HG03135 (cell line): ENCODE measurements at regions not wholly inside any gene's neighbourhood (a gene's known extent, or its start where the extent isn't known, plus 50 kb on each side); places are given as distances from the start of the nearest gene placed in this dataset.

Experiments
- ATAC-seq: cut with Tn5 transposase; IDR thresholded peaks from one replicate; pipeline ENCODE4 v1.9.1; 2021; ENCODE audit warnings: mild to moderate bottlenecking, moderate library complexity; ENCODE audit not compliant: unreplicated experiment

DNA sequence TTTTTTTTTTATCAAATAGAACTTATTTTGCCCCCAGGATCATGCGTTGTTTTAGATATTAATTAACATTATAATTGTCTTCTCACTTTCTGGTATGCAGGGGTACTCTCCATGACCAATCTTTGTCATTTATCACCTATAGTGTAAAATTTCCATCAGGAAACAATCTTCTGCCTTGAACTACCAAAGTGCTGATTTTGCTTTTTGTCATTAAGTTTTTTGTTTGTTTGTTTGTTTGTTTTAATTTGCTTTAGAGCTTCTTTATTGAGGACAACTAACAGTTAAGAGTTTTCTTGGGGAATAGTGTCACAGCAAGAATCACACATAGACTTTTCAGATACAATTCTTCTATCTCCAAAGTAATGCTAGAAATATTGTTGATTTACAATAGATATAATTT lies 171.2 kb upstream of the PRPS1L1 start:
- ATAC-seq: no peak

DNA sequence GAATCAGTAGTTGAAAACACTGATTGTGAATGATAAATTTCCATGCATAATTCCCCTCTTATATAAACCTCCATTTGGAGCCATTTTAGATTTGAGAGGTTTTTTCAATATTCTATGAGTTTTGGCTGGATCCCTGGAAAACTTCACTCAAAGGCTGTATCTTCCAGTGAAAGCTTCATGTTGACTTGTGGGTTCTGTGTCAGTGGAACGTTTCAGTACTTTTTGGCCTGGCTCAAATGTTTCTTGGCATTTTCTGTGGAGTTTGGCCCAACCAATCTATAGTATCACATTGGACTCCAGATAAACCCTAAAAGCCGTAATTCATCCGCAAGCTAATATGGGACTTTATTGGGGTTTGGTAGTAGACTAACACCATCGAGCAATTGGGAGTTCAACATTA lies 172.6 kb upstream of the PRPS1L1 start:
- no peak for ATAC-seq

DNA sequence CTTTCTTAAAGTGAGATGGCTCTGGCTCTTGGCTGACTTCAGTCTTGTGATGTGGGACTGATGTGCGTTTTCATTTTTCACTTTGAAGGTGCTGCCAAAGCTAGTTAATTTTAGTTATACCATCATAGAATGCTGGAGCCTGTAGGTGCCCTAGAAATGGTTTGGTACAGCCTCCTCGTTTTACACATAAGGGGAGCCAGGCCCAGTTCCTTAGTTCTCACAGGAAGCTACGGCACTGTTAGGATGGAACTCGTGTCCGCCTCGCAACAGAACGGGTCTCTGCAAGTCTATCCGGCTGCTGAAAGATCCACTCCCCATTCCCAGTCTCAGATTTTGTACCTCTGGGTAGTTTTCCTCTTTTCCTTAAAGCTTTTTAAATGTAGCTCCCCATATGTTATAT lies 173.2 kb upstream of the PRPS1L1 start:
- no peak for ATAC-seq

DNA sequence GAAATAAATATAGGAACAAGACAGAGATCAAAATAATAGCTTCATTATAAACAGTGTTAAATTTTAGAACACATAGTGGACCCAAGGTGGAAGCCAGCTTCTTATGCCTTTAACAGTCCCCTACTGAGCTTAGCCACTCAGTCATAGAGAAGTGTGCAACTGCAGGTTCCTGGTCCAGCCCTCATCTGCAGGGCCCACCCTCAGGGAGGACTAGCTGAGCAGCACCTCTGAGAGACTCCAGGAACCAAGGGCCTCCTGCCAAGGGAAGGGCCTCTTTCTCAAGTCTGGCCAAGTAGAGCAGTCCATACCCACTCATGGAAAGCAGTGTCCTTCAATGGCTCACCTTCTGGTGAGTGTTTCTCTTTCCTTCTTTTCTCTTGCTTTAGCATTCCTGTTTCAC lies 173.7 kb upstream of the PRPS1L1 start:
- ATAC-seq: no peak

DNA sequence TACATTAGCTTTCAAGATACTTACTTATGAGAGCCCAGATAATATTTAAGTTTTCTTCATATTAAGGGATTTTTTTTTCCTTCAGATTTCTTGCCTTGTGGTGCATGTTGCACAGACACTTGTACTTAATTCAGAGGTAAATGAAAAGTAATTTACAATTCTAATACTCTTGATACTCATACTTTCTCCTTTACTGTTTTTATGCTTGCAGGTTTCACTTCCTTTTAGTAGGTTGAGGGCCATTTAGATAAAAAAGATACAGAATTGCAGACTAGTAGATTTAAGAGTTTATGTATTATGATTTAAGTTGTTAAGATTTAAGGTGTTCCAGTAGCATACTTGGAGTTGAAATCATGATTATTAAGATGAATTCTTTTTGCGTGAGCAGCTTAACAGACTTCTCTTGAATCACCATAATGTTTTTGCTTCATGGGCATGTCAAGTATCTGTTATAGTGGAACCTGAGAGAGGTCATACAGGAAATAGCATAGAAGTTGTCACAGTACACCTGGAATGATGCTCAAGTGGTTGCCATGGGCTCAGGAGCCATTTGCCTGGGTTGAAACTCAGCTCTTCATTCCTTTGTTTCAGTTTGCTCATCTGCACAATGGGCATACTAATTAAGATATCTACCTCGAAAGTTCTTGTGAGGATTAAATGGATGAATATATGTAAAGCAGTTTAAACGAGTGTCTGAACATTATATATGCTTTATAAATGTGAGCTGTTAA lies 174.8 kb upstream of the PRPS1L1 start:
- peak; percentile 72 for ATAC-seq

DNA sequence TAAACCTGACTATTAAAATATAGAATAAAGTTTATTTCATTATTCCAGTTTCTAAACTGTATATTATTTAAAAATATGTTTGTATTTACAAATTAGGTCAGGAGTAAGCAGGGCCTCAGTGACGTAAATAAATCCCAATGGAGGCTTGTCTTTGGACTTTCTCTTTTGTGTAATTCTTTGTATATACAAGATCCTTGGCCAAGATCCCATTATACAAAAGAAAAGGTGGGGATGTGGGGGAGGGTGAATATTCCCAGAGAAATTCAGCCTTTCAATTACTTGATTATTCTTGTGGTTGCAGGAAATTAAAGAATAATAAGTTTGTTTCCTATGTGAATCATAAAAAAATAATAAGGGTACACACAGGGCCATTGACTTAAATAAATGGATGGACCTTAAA lies 178.7 kb upstream of the PRPS1L1 start:
- ATAC-seq: no peak

DNA sequence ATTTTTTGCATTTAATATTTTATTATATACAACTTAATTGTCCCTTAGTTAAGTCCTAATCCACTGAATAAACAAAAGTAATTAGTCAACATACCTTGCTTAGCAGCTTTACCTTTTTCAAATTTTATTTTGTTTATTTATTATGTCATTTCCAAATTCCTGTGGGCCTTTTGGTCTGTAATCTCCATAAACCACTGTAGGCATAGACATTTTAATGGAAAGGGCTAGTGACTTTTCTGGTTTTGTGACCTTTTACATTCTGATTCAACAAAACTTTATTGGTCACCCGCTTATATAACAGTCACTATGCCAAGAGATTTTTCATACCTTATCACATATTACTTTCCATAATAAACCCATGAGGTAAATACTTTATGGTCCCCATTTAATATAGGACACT lies 181.3 kb upstream of the PRPS1L1 start:
- no peak for ATAC-seq

DNA sequence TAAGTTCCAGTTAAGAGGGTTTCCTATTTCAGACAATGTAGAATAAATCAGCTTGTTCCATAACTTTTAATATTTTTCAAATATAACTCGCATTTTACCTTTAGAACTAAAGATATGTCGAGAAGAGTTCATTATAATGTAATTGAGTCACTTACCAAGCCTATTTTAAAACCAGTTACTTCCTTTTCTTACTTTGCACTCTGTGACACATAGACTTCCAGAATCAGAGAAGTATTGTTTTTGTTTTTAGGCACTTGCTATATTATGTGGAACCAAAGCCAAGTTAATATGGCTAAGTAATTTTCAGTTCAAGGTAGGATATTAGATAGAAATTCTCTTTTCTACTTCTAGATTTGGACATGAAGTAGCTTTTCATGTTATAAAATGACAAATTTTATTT lies 182.7 kb upstream of the PRPS1L1 start:
- no peak for ATAC-seq

DNA sequence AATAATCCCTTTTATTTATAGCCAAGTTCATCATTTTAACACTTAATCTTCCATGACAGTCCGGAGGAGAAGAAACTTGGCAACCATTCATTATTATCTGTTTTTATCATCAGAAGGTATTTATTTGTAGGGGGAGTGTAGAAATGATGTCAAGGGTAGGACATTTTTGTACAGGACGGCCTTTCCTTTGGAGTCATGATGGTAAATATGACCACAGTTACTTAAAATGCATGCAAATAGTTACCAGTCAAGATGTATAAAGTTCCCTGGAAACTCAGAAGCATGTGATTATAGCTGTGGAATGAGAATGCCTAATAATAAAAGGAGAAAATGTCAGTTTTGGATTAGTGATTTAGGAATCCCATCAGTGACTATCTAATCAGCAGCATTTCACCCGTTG lies 183.1 kb upstream of the PRPS1L1 start:
- no peak for ATAC-seq

DNA sequence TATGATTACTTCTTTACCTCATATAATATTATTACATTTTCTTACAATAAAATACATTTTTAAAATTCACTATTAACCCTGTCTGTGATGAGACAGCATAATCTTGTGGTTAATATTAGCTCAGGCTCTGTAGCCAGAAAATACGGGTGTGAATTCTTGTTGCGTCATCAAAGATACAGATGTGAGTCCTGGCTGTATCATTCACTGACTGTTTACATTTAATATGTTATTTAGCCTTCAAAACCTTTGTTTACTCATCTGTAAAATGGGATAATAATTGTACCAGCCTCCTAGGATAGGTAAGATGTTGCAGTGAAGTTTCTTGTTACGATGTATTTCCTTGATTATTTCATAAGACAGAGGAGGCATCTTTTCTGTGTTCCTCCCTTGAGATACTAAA lies 184.7 kb upstream of the PRPS1L1 start:
- no peak for ATAC-seq

DNA sequence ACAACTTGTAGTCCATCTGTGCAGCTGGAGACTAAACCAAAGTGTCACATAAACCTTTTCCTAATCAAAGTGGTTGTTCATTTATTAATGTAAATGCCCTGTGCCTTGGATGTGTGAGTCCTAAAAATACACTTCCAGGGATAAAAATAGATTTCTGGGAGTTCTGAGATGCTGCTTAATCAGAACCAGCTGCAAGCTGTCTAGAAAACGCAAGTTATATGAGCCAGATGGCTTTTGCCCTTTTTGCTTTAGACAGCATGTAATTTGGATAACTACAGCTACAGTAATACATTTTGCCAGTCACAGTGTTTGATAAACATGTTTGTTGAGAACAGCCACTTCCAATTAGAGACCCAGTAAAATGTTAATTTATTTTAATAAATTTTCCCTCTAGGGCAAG lies 185.1 kb upstream of the PRPS1L1 start:
- ATAC-seq: no peak

DNA sequence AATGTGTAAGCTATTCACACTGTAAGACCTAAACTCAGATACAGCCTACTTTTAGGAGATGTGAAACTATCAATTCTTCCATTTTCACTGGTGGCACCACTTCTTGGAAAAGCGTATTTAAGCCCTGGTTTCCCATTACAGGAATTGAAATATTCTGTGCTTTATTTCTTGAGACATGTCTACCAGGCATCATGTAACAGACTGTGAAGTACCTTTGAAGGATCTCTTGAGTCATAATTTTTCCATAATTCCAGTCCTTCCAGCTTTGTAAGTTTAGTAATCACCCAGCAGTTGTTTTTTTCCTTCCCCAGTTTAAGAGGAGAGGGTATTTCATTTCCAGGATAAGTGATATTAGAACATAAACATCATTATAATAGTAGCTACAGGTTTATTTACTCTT lies 186.0 kb upstream of the PRPS1L1 start:
- no peak for ATAC-seq

DNA sequence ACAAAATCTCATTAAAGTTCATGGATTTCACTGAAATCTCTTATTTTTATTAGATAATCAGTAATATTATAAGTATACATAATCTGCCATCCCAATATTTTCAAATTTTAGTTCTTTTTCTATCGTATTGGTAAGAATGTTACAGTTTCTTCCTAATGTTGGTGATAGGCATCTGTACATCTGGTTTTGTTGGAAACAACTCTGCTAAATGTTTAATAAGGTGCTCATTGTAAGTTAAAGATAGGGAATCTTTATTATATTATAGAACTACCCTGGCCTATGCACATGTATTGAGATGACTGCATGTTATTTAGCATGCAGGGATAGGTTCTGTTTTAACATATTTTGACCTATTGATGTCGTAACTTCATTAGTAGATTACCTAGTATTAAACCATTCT lies 188.6 kb upstream of the PRPS1L1 start:
- no peak for ATAC-seq

DNA sequence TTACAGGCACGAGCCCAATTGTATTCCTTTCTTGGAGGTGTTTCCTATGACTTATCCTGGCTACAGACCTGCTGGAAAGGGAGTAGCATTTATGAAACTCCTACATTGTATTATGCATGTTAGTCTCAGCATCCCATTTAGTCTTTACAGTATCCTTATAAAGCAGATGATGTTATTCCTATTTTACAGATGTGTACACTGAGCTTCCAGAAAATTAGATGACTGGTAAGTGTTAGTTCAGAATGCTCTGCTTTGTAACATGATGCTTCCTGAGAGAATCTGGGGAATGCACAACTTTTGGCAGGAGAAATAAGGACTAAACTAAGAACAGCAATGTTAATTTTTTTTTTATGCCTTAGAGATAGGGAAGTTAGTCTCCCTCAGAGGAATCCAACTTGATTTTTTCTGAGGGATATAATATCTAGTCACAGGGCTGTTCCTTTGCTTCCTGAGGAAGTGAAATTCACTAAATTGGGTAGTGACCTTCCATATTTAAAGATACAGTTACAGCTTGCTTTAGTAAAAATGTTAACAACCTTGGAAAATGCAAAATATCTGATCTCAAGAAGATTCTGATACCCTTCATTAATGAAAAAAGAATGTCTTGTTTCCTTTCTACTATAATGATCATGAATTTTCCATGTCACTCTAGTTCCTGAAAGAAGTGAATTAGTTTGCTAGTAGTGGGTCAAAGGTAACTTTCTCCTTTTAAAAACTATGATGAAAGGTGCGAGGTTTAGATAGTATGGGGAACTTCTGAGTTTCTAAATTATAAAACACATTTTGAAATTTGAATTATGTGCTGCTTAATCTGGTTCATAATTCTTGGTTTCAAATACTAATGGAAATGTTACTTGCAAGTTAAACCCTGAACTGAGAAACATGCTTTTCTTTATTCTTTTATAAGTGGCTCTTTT lies 194.0 kb upstream of the PRPS1L1 start:
- no peak for ATAC-seq

DNA sequence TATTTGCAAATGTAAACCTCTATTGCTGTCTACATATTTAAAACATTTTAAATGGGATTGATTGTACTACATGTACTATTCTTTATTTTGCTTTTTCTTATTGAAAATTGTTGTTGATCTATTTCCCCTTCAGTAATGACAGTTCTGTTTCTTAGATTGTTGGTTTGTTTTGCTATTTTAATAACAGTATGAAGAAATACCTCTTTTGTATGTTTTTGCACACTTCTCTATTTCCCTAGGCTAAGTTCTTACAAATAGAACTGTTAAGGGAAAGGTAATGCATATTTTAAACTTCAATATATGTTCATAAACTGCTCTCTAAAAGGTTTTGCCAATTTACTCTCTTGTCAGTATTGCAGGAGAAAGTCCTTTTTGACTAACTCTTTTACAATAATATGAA lies 195.0 kb upstream of the PRPS1L1 start:
- no peak for ATAC-seq

DNA sequence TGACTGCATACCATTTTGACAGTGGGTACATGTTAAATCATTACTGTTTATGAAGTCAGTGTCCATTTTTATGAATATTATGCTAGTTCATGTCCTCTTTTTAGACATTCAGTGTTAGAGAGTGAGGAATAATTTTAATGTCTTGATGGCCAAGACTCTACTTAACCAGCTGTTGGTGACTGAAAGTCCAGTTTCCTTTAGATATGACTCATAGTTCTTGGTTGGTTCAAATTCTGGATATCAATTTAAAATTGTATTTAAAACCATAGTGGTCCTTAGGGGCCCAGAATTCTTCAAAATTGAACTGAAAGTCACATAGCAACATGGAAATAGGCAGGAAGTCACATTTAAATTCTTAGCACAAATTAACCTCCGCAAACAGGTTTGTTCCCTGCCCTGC lies 196.5 kb upstream of the PRPS1L1 start:
- no peak for ATAC-seq

DNA sequence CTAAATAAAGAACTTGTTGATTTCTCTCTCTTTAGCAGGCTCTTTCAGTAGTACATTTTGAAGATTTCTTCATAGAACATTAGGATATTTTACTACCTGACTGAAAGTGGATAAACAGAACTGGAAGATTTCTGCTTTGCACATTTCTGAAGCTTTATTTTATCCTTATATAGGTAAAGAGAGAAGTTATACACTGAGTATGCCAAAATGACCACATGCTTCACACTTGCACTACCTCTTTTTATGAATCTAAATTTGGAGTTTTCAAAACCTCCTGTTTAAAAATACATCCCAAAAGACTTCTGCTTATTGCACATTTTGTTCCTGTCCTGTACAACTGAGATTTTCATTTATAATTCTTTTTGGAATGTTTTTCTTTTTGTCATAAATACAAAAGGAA lies 197.4 kb upstream of the PRPS1L1 start:
- ATAC-seq: no peak

DNA sequence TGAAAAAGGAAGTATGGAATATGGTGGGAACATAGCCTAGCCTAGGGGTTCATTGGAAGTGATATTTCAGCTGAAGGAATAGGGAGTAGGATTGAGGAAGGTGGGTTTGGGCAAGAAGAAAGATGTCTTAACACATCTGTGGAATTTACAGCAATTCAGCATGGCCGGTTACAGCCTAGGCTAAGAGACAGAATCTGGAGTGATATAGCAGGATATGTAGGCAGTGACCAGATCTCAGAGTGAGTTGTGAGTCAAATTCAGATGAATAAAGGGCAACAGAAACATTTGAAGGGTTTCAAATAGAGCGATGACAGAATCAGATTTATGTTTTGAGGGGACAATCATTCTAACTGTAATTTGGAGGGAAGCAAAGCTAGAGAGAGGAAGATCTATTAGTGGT lies 199.0 kb upstream of the PRPS1L1 start:
- no peak for ATAC-seq

DNA sequence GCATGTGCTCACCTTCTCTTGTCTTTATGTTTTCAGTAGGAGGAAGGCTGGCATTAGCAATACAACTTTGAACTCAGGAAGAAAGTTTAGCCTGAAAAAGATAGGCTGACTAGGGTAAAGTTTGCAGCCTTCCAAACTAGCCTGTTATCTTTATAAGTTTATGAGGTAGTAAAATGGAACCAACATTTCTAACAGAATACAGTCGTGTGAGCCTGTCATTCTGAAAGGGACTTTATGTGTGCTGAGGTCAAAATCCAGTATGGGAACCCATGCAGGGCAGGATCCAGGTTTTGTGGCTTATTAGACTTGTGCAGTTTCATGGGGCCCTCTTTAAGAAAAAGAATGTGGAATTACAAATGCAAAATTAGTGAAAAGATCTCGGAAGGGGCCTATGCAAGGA lies 201.0 kb upstream of the PRPS1L1 start:
- no peak for ATAC-seq

DNA sequence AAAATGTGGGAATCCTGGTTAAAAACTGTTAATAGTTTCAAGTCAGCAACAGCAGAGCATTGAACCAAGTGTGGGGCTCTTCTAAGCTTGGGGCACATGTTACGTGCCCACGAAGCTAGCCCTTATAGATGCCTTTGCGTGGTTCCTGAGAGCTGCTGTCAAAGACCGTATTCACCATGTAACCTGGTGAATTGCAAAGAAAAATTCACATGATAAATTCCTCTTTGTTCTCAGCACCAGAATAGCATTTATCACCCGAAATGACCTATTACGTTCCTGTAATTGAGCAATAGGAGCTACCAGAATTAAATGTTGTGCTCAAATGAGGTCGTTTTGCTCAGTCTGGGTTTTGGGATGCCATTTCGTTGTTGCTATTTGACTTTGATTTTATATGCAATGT lies 202.6 kb upstream of the PRPS1L1 start:
- ATAC-seq: no peak

DNA sequence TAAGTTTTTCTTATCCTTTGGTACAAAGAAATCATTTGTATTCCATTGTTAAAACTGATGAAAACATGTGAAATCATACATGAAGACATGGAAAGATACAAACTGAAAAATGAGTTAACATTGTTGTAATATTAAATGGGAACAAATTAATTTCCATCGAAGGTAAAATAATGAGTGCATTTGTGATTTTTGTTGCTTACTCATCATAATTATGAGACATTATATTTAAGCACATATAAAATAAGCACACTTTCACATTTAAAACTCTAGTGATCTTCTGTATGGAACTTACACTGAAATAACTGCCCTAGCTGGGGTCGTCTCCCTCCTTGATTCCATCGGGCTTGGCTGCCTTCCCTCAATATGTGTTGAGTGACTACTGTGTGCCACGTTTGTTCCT lies 204.2 kb upstream of the PRPS1L1 start:
- ATAC-seq: no peak

DNA sequence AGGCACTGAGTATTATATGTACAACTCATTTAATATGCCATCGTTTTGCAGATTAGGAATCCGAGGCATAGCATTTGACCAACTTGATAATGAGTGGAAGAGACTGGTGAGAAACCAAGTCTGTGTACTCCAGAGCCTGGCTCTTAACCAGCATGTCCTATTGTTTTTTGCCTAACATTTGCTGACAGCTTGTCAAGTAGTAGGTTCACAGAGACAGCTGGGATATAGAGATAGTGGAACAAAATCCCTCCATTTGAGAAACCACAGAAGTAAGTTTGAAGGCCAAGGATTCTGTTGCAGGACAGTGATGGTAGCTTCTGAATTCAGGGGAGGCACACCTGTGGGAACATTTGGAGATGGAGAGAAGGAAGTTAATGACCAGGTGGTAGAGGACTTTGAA lies 206.9 kb upstream of the PRPS1L1 start:
- ATAC-seq: no peak
